HG03025 (cell line): ENCODE measurements at regions not wholly inside any gene's neighbourhood (a gene's known extent, or its start where the extent isn't known, plus 50 kb on each side); places are given as distances from the start of the nearest gene placed in this dataset.

Source experiments
- ATAC-seq: cut with Tn5 transposase; IDR thresholded peaks from one replicate; pipeline ENCODE4 v1.9.1; 2021; ENCODE audit warnings: mild to moderate bottlenecking, moderate library complexity; ENCODE audit not compliant: unreplicated experiment, low FRiP score

- no peak for ATAC-seq
Measured at GRCh38 chr4:19379191-19379708, 872.5 kb upstream of the SLIT2 start.

- no peak for ATAC-seq
Measured at GRCh38 chr4:19375931-19376330, 875.8 kb upstream of the SLIT2 start.

- no peak for ATAC-seq
Measured at GRCh38 chr4:19375136-19375804, 876.4 kb upstream of the SLIT2 start.

- no peak for ATAC-seq
Measured at GRCh38 chr4:19372390-19372789, 879.3 kb upstream of the SLIT2 start.

GRCh38 chr4:19368800-19369199, 882.9 kb upstream of the SLIT2 start:
- no peak for ATAC-seq

- ATAC-seq: no peak
Measured at GRCh38 chr4:19366916-19367315, 884.8 kb upstream of the SLIT2 start.

- no peak for ATAC-seq
Measured at GRCh38 chr4:19358015-19358414, 893.7 kb upstream of the SLIT2 start.

GRCh38 chr4:19349416-19349815, 902.3 kb upstream of the SLIT2 start:
- no peak for ATAC-seq

GRCh38 chr4:19348746-19349145, 903.0 kb upstream of the SLIT2 start:
- no peak for ATAC-seq

GRCh38 chr4:19346636-19347035, 905.1 kb upstream of the SLIT2 start:
- ATAC-seq: no peak

GRCh38 chr4:19329631-19330030, 922.1 kb upstream of the SLIT2 start:
- no peak for ATAC-seq

GRCh38 chr4:19329077-19329476, 922.6 kb upstream of the SLIT2 start:
- ATAC-seq: no peak

GRCh38 chr4:19327364-19327763, 924.3 kb upstream of the SLIT2 start:
- ATAC-seq: no peak

- no peak for ATAC-seq
Measured at GRCh38 chr4:19324184-19324583, 927.5 kb upstream of the SLIT2 start.

GRCh38 chr4:19319607-19320006, 932.1 kb upstream of the SLIT2 start:
- no peak for ATAC-seq

- no peak for ATAC-seq
Measured at GRCh38 chr4:19317377-19317776, 934.3 kb upstream of the SLIT2 start.

- ATAC-seq: no peak
Measured at GRCh38 chr4:19314116-19314515, 937.6 kb upstream of the SLIT2 start.

GRCh38 chr4:19309378-19309777, 942.3 kb upstream of the SLIT2 start:
- ATAC-seq: no peak

GRCh38 chr4:19304028-19304427, 947.7 kb upstream of the SLIT2 start:
- ATAC-seq: no peak

GRCh38 chr4:19301527-19301926, 950.2 kb upstream of the SLIT2 start:
- ATAC-seq: no peak

GRCh38 chr4:19300213-19300612, 951.5 kb upstream of the SLIT2 start:
- no peak for ATAC-seq

- ATAC-seq: no peak
Measured at GRCh38 chr4:19298998-19299397, 952.7 kb upstream of the SLIT2 start.

GRCh38 chr4:19293781-19294180, 957.9 kb upstream of the SLIT2 start:
- ATAC-seq: no peak
